HS-5 (cell line): ENCODE measurements at regions not wholly inside any gene's neighbourhood (a gene's known extent, or its start where the extent isn't known, plus 50 kb on each side); places are given as distances from the start of the nearest gene placed in this dataset.

Source experiments
- DNase-seq: peaks from one replicate; pipeline ENCODE4 v3.0.0-alpha.2; 2012; ENCODE audit warnings: low read depth

- no peak for DNase-seq
Observed at GRCh38 chr10:25661632-25662031, 272.4 kb upstream of the MYO3A start.

- DNase-seq, result no peak
Observed at GRCh38 chr10:25666276-25666675, 267.8 kb upstream of the MYO3A start.

- DNase-seq, result no peak
Observed at GRCh38 chr10:25675204-25675603, 258.8 kb upstream of the MYO3A start.

GRCh38 chr10:25675615-25676014 lies 258.4 kb upstream of the MYO3A start:
- DNase-seq, result no peak

- no peak for DNase-seq
Observed at GRCh38 chr10:25678220-25678619, 255.8 kb upstream of the MYO3A start.

GRCh38 chr10:25678666-25679065 lies 255.4 kb upstream of the MYO3A start:
- DNase-seq, result no peak

GRCh38 chr10:25682203-25682851 lies 251.7 kb upstream of the MYO3A start:
- no peak for DNase-seq

GRCh38 chr10:25683344-25683743 lies 250.7 kb upstream of the MYO3A start:
- no peak for DNase-seq

GRCh38 chr10:25687521-25687920 lies 246.5 kb upstream of the MYO3A start:
- no peak for DNase-seq

GRCh38 chr10:25689346-25690100 lies 244.5 kb upstream of the MYO3A start:
- DNase-seq, result no peak

GRCh38 chr10:25692761-25693160 lies 241.3 kb upstream of the MYO3A start:
- no peak for DNase-seq

GRCh38 chr10:25694206-25694933 lies 239.7 kb upstream of the MYO3A start:
- DNase-seq, result no peak

GRCh38 chr10:25694971-25695370 lies 239.1 kb upstream of the MYO3A start:
- no peak for DNase-seq

- DNase-seq, result no peak
Observed at GRCh38 chr10:25695586-25695985, 238.4 kb upstream of the MYO3A start.

- DNase-seq, result no peak
Observed at GRCh38 chr10:25696013-25696708, 237.9 kb upstream of the MYO3A start.

- DNase-seq, result no peak
Observed at GRCh38 chr10:25697412-25697811, 236.6 kb upstream of the MYO3A start.

- no peak for DNase-seq
Observed at GRCh38 chr10:25698638-25699037, 235.4 kb upstream of the MYO3A start.

- no peak for DNase-seq
Observed at GRCh38 chr10:25699631-25700030, 234.4 kb upstream of the MYO3A start.

GRCh38 chr10:25701652-25702051 lies 232.4 kb upstream of the MYO3A start:
- DNase-seq, result no peak

GRCh38 chr10:25704622-25705021 lies 229.4 kb upstream of the MYO3A start:
- no peak for DNase-seq

GRCh38 chr10:25707572-25707971 lies 226.5 kb upstream of the MYO3A start:
- DNase-seq, result no peak

- no peak for DNase-seq
Observed at GRCh38 chr10:25707976-25708671, 225.9 kb upstream of the MYO3A start.
